Caco-2 (cell line): ENCODE measurements at regions not wholly inside any gene's neighbourhood (a gene's known extent, or its start where the extent isn't known, plus 50 kb on each side); places are given as distances from the start of the nearest gene placed in this dataset.

Experiments used
- BruUV-seq: library from RNA; stranded (reverse); fragments of 400-500 nt; replicated peaks from 2 replicates; lab custom pipeline; 2021; lab: Mats Ljungman, UMichigan
- CTCF ChIA-PET: fragments of 300-600 bp; sonication (Branson Sonifier 250); formaldehyde crosslinking; loops from one replicate; lab custom pipeline; 2022; ENCODE audit warnings: antibody characterized with exemption; lab: Charles Lee
- POLR2A ChIA-PET: fragments of 300-600 bp; sonication (Branson Sonifier 250); formaldehyde crosslinking; loops from one replicate; lab custom pipeline; 2022; ENCODE audit warnings: antibody characterized with exemption; lab: Charles Lee
- DNase-seq, 2 experiments: peaks; one replicate each; pipeline versions ENCODE4 v3.0.0 to v3.0.0-alpha.2; 2020 to 2022
- H3K27me3 ChIP-seq: replicated peaks from 2 replicates; pipeline ENCODE4 v1.6.0; 2011; ENCODE audit warnings: low read length; ENCODE audit not compliant: control insufficient read depth, insufficient read depth
- H3K36me3 ChIP-seq: 2 replicates; pipeline ENCODE4 v1.5.1; 2011; ENCODE audit warnings: low read length; ENCODE audit not compliant: control insufficient read depth, insufficient read depth
- H3K4me1 ChIP-seq: fragments of 250-450 bp; sonication (Bioruptor Pico); 2 replicates; pipeline ENCODE4 v1.5.1; 2020; ENCODE audit warnings: mild to moderate bottlenecking
- H3K4me3 ChIP-seq: 2 replicates; pipeline ENCODE4 v1.5.1; 2011; ENCODE audit warnings: low read depth, mild to moderate bottlenecking, control low read depth, low read length
- H3K9me3 ChIP-seq: fragments of 250-450 bp; sonication (Bioruptor Pico); 2 replicates; pipeline ENCODE4 v1.5.1; 2020; ENCODE audit warnings: mild to moderate bottlenecking, moderate library complexity
- H3K27ac Mint-ChIP-seq: one replicate; pipeline ENCODE4 v1.8.0; 2022; ENCODE audit warnings: mixed read lengths; ENCODE audit not compliant: unreplicated experiment
- H3K27me3 Mint-ChIP-seq: one replicate; pipeline ENCODE4 v1.8.0; 2022; ENCODE audit warnings: mixed read lengths; ENCODE audit not compliant: insufficient read depth, unreplicated experiment
- H3K36me3 Mint-ChIP-seq: one replicate; pipeline ENCODE4 v1.8.0; 2022; ENCODE audit warnings: mild to moderate bottlenecking, mixed read lengths; ENCODE audit not compliant: insufficient read depth, unreplicated experiment
- H3K4me1 Mint-ChIP-seq: one replicate; pipeline ENCODE4 v1.8.0; 2022; ENCODE audit warnings: low read depth, mixed read lengths; ENCODE audit not compliant: unreplicated experiment
- H3K4me3 Mint-ChIP-seq: one replicate; pipeline ENCODE4 v1.8.0; 2022; ENCODE audit warnings: mild to moderate bottlenecking, moderate library complexity, mixed read lengths; ENCODE audit not compliant: unreplicated experiment
- H3K9me3 Mint-ChIP-seq: one replicate; pipeline ENCODE4 v1.8.0; 2022; ENCODE audit warnings: mixed read lengths; ENCODE audit not compliant: unreplicated experiment
- CTCF ChIP-seq, 2 experiments: fragments of 200-600 bp in 1 of 2; IDR thresholded peaks; 1 replicate in 1 of 2; 2 replicates in 1 of 2; pipeline versions ENCODE4 v1.5.1 to v1.8.0; 2011 to 2022; ENCODE audit warnings: antibody characterized with exemption in 1 of 2, control low read depth in 1 of 2, inconsistent platforms in 1 of 2, low read depth in 1 of 2, low read length in 1 of 2, mild to moderate bottlenecking in 1 of 2, moderate library complexity in 1 of 2; ENCODE audit not compliant: insufficient read depth in 1 of 2, severe bottlenecking in 1 of 2, unreplicated experiment in 1 of 2
- intact Hi-C: fragments of 100-400 bp; cut with micrococcal nuclease; formaldehyde crosslinking; loops from one replicate; pipeline ENCODE4 v1.10.0; 2022; ENCODE audit not compliant: unreplicated experiment

- Mint-ChIP-seq H3K4me3 (no peak overlapping the region), H3K36me3 (no peaks in the 10 kb centered on the region), H3K27me3 (no peaks in the 10 kb centered on the region), H3K4me1 (peaks cover 18% of the 10 kb centered on the region), H3K27ac (no peak overlapping the region), H3K9me3 (no peaks in the 10 kb centered on the region)
- intact Hi-C loops = no loop called here
- ChIA-PET POLR2A (no interaction called here), CTCF (no interaction called here)
- Histone ChIP-seq H3K9me3 (no peaks in the 10 kb centered on the region), H3K36me3 (no peaks in the 10 kb centered on the region), H3K4me1 (peaks cover 18% of the 10 kb centered on the region), H3K27me3 (no peaks in the 10 kb centered on the region), H3K4me3 (no peak overlapping the region)
- BruUV-seq = no TSS peak
- TF ChIP-seq CTCF (IDR thresholded peaks at IDR 0.05; ENCODE audit: insufficient read depth in 1 of 2, low read depth in 1 of 2, low read length in 1 of 2, severe bottlenecking in 1 of 2, unreplicated experiment in 1 of 2) = no peak
- DNase-seq = no peak
Observed at GRCh38 chr1:235019471-235019870, 109.2 kb downstream of the TOMM20 start.

DNA sequence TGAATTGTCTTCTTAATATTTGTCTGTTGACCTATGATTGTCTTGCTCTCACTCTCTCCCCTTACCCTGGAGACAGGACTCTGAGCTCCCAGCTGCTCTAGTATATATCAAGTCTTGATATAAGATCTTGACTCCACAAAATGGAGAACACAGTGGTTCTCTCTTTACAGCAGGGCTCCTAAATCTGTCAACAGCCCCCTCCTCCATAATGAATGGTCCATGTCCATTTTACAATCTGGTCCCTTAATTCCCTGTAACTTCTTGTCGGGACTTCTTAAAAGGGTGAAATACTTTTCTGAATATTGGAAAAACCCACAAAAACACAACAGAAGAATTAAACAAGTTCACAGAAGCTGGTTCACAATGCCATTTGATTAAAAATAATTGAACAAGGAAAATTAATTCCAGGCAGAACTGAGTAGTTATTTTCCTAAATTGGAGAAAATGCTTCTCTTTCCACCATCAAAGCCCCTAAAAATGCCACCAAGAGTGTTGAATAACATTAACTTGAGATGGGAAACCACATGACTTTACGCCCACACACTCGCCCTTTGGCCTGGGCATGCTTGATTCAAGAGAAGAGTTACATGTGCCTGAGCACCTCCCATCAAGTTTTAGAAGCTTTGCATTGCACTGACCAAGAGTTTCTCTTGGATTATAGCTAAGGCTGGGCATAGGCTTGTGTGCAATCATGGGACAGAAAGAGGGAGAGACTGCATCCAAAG is 109.8 kb downstream of the TOMM20 start:
- BruUV-seq = no TSS peak
- H3K27ac Mint-ChIP-seq = no peak overlapping the region
- H3K36me3 ChIP-seq = no peaks in the 10 kb centered on the region
- no peaks in the 10 kb centered on the region for H3K9me3 ChIP-seq
- DNase-seq = no peak
- no peaks in the 10 kb centered on the region for H3K9me3 Mint-ChIP-seq
- peaks cover 18% of the 10 kb centered on the region for H3K4me1 ChIP-seq
- no peak for TF ChIP-seq CTCF (IDR thresholded peaks at IDR 0.05; ENCODE audit: insufficient read depth in 1 of 2, low read depth in 1 of 2, low read length in 1 of 2, severe bottlenecking in 1 of 2, unreplicated experiment in 1 of 2)
- ChIA-PET CTCF (interaction anchor here (0.6 kb wide), 1 partner anchor 451 kb away, joined by 4 read pairs; no protein-coding TSS in a partner anchor), POLR2A (no interaction called here)
- no peaks in the 10 kb centered on the region for H3K27me3 Mint-ChIP-seq
- peaks cover 18% of the 10 kb centered on the region for H3K4me1 Mint-ChIP-seq
- intact Hi-C loops = no loop called here
- no peaks in the 10 kb centered on the region for H3K36me3 Mint-ChIP-seq
- no peak overlapping the region for H3K4me3 Mint-ChIP-seq
- H3K27me3 ChIP-seq = no peaks in the 10 kb centered on the region
- H3K4me3 ChIP-seq = no peak overlapping the region

DNA sequence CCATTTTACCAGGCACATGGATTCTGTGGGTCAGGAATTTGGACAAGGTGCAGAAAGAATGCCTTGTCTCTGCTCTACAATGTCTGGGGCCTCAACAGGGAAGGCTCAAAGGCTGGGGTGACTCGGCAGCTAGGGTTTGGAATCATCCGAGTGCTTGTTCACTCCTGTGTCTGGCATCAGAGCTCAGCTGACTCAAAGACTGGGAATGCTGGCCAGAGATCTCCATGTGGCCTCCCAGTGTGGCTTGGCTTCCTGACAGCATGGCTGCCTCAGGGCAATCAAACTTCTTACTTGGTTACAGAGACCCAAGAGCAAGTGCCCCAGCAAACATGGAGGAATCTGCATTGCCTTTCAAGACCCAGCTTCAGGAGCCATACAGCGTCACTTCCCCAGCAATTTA is 110.5 kb downstream of the TOMM20 start:
- Histone ChIP-seq H3K4me1 (peaks cover 18% of the 10 kb centered on the region), H3K27me3 (no peaks in the 10 kb centered on the region), H3K9me3 (no peaks in the 10 kb centered on the region), H3K4me3 (no peak overlapping the region), H3K36me3 (no peaks in the 10 kb centered on the region)
- peak overlapping the region; percentile 13 for H3K27ac Mint-ChIP-seq
- intact Hi-C loops = no loop called here
- no peaks in the 10 kb centered on the region for H3K36me3 Mint-ChIP-seq
- peaks cover 18% of the 10 kb centered on the region for H3K4me1 Mint-ChIP-seq
- BruUV-seq = no TSS peak
- ChIA-PET CTCF (interaction anchor here (0.6 kb wide), 1 partner anchor 452 kb away, joined by 4 read pairs; no protein-coding TSS in a partner anchor), POLR2A (no interaction called here)
- no peaks in the 10 kb centered on the region for H3K27me3 Mint-ChIP-seq
- TF ChIP-seq CTCF (IDR thresholded peaks at IDR 0.05; ENCODE audit: insufficient read depth in 1 of 2, low read depth in 1 of 2, low read length in 1 of 2, severe bottlenecking in 1 of 2, unreplicated experiment in 1 of 2) = no peak
- no peak overlapping the region for H3K4me3 Mint-ChIP-seq
- no peaks in the 10 kb centered on the region for H3K9me3 Mint-ChIP-seq
- peak in 1 of 2 experiments; percentile 47 for DNase-seq
